Mesothelial cell of epicardium (in vitro differentiated cells): ENCODE measurements at regions not wholly inside any gene's neighbourhood (a gene's known extent, or its start where the extent isn't known, plus 50 kb on each side); places are given as distances from the start of the nearest gene placed in this dataset.

Experiments
- DNase-seq, 2 experiments: peaks; one replicate each; pipeline ENCODE4 v3.0.0; 2021; ENCODE audit warnings: low spot score in 2 of 2; ENCODE audit not compliant: unreplicated experiment in 2 of 2
- H3K27ac Mint-ChIP-seq: 2 replicates; pipeline ENCODE4 v1.8.0; 2021; ENCODE audit warnings: mixed read lengths
- H3K27me3 Mint-ChIP-seq: 2 replicates; pipeline ENCODE4 v1.8.0; 2021; ENCODE audit warnings: low read depth, mixed read lengths
- H3K36me3 Mint-ChIP-seq: 2 replicates; pipeline ENCODE4 v1.8.0; 2021; ENCODE audit warnings: mixed read lengths
- H3K4me1 Mint-ChIP-seq: 2 replicates; pipeline ENCODE4 v1.8.0; 2021; ENCODE audit warnings: mixed read lengths
- H3K4me3 Mint-ChIP-seq: 2 replicates; pipeline ENCODE4 v1.8.0; 2021; ENCODE audit warnings: mild to moderate bottlenecking, moderate library complexity, mixed read lengths
- H3K9me3 Mint-ChIP-seq: 2 replicates; pipeline ENCODE4 v1.8.0; 2021; ENCODE audit warnings: mixed read lengths
- TF ChIP-seq, protein P1 (sequence below): fragments of 200-600 bp; sonication (generic); IDR thresholded peaks from one replicate; pipeline ENCODE4 v1.5.0; 2021; ENCODE audit warnings: antibody characterized with exemption; ENCODE audit not compliant: unreplicated experiment

DNA sequence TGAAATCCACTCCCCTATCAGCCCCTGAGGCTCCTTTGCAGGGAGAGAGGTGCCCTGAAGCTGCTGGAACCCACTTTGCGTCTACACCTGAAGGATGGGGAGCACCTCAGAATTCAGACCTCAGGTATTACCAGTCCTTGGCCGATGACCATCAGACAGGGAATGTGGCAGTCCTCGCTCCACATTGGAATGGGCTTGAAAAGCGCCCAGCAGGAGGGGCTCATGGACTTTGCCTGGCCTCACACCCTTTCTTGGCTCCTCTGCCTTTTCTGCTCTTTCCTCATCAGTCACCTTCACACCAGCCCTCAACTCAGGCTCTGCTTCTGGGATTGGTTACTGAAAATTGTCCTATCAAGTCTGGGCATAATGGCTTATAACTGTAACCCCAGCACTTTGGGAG lies 83.9 kb downstream of the BARX1 start:
- Mint-ChIP-seq H3K27me3 (peaks cover 11% of the 10 kb centered on the region), H3K36me3 (peaks cover 4% of the 10 kb centered on the region), H3K9me3 (peaks cover 27% of the 10 kb centered on the region), H3K4me3 (no peak overlapping the region), H3K4me1 (no peaks in the 10 kb centered on the region), H3K27ac (no peak overlapping the region)
- TF ChIP-seq, protein P1, sequence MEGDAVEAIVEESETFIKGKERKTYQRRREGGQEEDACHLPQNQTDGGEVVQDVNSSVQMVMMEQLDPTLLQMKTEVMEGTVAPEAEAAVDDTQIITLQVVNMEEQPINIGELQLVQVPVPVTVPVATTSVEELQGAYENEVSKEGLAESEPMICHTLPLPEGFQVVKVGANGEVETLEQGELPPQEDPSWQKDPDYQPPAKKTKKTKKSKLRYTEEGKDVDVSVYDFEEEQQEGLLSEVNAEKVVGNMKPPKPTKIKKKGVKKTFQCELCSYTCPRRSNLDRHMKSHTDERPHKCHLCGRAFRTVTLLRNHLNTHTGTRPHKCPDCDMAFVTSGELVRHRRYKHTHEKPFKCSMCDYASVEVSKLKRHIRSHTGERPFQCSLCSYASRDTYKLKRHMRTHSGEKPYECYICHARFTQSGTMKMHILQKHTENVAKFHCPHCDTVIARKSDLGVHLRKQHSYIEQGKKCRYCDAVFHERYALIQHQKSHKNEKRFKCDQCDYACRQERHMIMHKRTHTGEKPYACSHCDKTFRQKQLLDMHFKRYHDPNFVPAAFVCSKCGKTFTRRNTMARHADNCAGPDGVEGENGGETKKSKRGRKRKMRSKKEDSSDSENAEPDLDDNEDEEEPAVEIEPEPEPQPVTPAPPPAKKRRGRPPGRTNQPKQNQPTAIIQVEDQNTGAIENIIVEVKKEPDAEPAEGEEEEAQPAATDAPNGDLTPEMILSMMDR = no peak
- DNase-seq = no peak

DNA sequence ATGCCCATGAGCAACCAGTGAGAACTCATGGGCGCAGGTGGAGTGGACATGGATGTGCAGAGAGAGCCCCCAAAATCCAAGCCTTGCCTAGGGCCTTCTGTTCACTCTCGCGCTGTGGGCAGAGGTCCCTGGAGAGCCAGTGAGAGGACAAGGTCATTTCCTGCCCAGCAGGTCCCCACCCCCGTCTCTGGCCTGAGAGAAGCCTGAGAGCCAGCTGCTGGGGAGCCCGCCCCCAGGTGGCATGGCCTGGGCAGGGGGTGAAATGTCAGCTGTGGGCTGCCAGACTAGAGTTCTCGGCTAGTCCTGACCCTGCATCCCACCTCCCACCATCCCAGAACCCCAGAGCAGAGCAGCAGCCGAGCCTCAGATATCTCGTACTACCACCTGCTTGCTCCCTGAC lies 85.3 kb downstream of the BARX1 start:
- Mint-ChIP-seq H3K9me3 (peaks cover 16% of the 10 kb centered on the region), H3K4me3 (no peak overlapping the region), H3K27me3 (peaks cover 11% of the 10 kb centered on the region), H3K36me3 (no peaks in the 10 kb centered on the region), H3K4me1 (no peaks in the 10 kb centered on the region), H3K27ac (no peak overlapping the region)
- no peak for DNase-seq
- TF ChIP-seq, protein P1 = no peak

DNA sequence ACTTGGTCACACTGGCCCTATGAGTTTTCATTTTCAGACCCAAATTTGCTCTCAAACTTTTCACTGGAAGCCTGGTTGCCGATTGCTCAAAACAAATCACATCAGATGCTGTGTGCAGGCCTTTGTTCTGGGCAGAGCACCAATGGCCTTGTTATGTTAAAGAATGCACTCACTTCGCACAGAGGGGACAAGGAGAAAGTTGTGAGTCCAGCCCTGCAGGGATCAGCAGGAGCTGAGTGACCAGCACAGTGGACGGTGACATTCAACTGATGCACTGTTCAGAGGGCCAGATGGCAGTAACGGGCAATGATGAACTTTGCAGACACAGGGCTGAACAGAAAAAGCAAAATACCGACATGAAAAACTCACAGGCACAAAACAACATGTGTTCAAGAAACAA lies 86.1 kb downstream of the BARX1 start:
- Mint-ChIP-seq H3K9me3 (peaks cover 13% of the 10 kb centered on the region), H3K36me3 (no peaks in the 10 kb centered on the region)

DNA sequence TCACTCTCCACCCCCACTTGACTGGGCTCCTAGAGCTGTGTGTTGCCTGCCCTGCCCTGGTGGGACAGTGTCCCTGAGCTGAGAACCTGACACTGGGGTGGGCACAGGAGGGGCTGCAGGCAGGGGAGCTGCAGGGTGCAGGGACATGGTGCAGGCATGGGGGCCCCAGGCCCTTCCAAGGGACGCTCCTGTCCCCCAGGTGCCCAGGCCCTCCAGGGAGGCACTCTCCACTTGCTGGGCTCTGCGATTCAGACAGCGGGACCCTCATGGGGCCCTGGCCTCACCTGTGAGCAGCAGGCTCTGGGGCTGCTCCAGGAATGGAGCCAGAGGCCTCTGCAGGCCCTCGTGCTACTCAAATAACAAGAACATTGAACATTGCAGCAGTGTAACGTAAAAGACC lies 89.4 kb downstream of the BARX1 start:
- TF ChIP-seq, protein P1 = no peak
- H3K4me3 Mint-ChIP-seq = no peak overlapping the region
- no peak for DNase-seq
- no peaks in the 10 kb centered on the region for H3K36me3 Mint-ChIP-seq
- H3K9me3 Mint-ChIP-seq = no peaks in the 10 kb centered on the region
- H3K4me1 Mint-ChIP-seq = peaks cover 13% of the 10 kb centered on the region
- H3K27me3 Mint-ChIP-seq = peaks cover under 1% of the 10 kb centered on the region
- H3K27ac Mint-ChIP-seq = no peak overlapping the region

More for the DNA sequence above, 86.1 kb downstream of the BARX1 start:
- H3K27ac Mint-ChIP-seq = no peak overlapping the region
- TF ChIP-seq, protein P1 = no peak
- no peak overlapping the region for H3K4me3 Mint-ChIP-seq
- DNase-seq = no peak
- H3K27me3 Mint-ChIP-seq = peaks cover 11% of the 10 kb centered on the region
- peaks cover 7% of the 10 kb centered on the region for H3K4me1 Mint-ChIP-seq

DNA sequence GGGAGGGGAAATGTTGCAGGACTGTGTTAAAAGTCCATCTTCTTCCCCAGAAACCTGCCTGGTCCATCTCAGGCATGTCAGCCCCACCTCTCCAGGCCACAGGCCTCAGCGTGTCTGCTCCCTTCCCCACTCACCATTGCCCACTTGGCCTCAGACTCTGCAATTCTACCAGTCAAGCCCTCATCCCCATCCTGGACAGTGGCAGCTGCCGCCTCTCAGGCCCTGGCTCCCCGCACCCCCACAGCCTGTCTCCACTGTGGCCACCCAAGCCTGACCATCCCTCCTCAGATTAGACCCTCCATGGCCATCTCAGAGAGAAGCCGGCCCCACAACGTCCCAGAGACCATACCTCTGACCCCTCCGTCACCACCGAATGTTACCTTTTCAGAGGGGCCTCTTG lies 89.9 kb downstream of the BARX1 start:
- H3K9me3 Mint-ChIP-seq = no peaks in the 10 kb centered on the region
- no peak overlapping the region for H3K27ac Mint-ChIP-seq
- no peak for DNase-seq
- peaks cover 13% of the 10 kb centered on the region for H3K4me1 Mint-ChIP-seq
- TF ChIP-seq, protein P1 = no peak
- no peaks in the 10 kb centered on the region for H3K36me3 Mint-ChIP-seq
- H3K4me3 Mint-ChIP-seq = no peak overlapping the region
- H3K27me3 Mint-ChIP-seq = peaks cover 4% of the 10 kb centered on the region

DNA sequence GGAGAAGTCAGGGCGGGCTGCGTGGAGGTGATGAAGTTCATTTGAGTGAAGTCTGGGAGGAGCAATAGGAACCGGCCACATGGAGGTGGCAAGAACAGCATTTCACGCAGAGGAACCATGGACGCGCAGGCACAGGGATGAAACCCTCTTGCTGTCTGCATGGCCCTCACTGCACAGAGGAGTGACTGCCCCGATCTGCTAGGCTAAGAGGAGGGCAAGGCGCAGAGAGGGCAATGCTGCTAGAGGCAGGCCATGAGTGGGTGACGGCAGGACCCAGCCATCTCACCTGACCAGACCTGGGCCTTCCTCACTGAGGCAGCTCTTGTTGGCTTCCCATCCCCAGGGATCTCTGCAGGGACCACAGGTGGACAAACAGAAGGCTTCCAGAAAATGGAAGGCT lies 90.3 kb downstream of the BARX1 start:
- Mint-ChIP-seq H3K27ac (no peak overlapping the region), H3K9me3 (no peaks in the 10 kb centered on the region), H3K36me3 (no peaks in the 10 kb centered on the region), H3K4me3 (no peak overlapping the region), H3K27me3 (peaks cover 4% of the 10 kb centered on the region), H3K4me1 (peaks cover 13% of the 10 kb centered on the region)
- TF ChIP-seq, protein P1 = no peak
- no peak for DNase-seq
